ENCODE measurements at regions not wholly inside any gene's neighbourhood (a gene's known extent, or its start where the extent isn't known, plus 50 kb on each side); places are given as distances from the start of the nearest gene placed in this dataset.

GRCh38 chr22:27474711-27475547 lies 326.6 kb downstream of the MN1 start:
- H3K27me3 ChIP-seq (ENCODE audit: control insufficient read depth, insufficient read depth, low read length), result no peaks in the 10 kb centered on the region
- no peak overlapping the region for H3K4me3 ChIP-seq (ENCODE audit: low read length in 3 of 3)
- no peaks in the 10 kb centered on the region for H3K4me1 ChIP-seq (ENCODE audit: control insufficient read depth in 2 of 3, insufficient read depth in 2 of 3, low read depth in 1 of 3, low read length in 3 of 3)
- H3K9me3 ChIP-seq (ENCODE audit: control insufficient read depth in 2 of 3, insufficient read depth in 1 of 3, low read length in 3 of 3), result no peaks in the 10 kb centered on the region
- DNase-seq, result peak in 1 of 5 donors; percentile 60
- no peak for TF ChIP-seq CTCF (IDR thresholded peaks at IDR 0.05; ENCODE audit: borderline replicate concordance, extremely low read depth, insufficient read depth)
- FAIRE-seq, result no peak
- no peak overlapping the region for H3K9ac ChIP-seq (ENCODE audit: low read length in 3 of 3)
- H3K27ac ChIP-seq (ENCODE audit: low read depth in 2 of 2, low read length in 2 of 2), result no peak overlapping the region
- intact Hi-C loops (cut with DNase I), result no loop called here
- H3K36me3 ChIP-seq (ENCODE audit: control insufficient read depth in 2 of 3, insufficient read depth in 3 of 3, low read length in 3 of 3), result no peaks in the 10 kb centered on the region

- H3K9me3 ChIP-seq (ENCODE audit: control insufficient read depth in 2 of 3, insufficient read depth in 1 of 3, low read length in 3 of 3), result no peaks in the 10 kb centered on the region
- no peak for FAIRE-seq
- no peak overlapping the region for H3K4me3 ChIP-seq (ENCODE audit: low read length in 3 of 3)
- DNase-seq, result no peak
- H3K27ac ChIP-seq (ENCODE audit: low read depth in 2 of 2, low read length in 2 of 2), result no peak overlapping the region
- intact Hi-C loops (cut with DNase I), result no loop called here
- H3K36me3 ChIP-seq (ENCODE audit: control insufficient read depth in 2 of 3, insufficient read depth in 3 of 3, low read length in 3 of 3), result no peaks in the 10 kb centered on the region
- no peak overlapping the region for H3K9ac ChIP-seq (ENCODE audit: low read length in 3 of 3)
- H3K4me1 ChIP-seq (ENCODE audit: control insufficient read depth in 2 of 3, insufficient read depth in 2 of 3, low read depth in 1 of 3, low read length in 3 of 3), result no peaks in the 10 kb centered on the region
- H3K27me3 ChIP-seq (ENCODE audit: control insufficient read depth, insufficient read depth, low read length), result no peaks in the 10 kb centered on the region
- no peak for TF ChIP-seq CTCF (IDR thresholded peaks at IDR 0.05; ENCODE audit: borderline replicate concordance, extremely low read depth, insufficient read depth)
Observed at GRCh38 chr22:27475548-27475897, 326.0 kb downstream of the MN1 start.

GRCh38 chr22:27476318-27476717 lies 325.2 kb downstream of the MN1 start:
- no peak overlapping the region for H3K9ac ChIP-seq (ENCODE audit: low read length in 3 of 3)
- intact Hi-C loops (cut with DNase I), result no loop called here

More at GRCh38 chr22:27476318-27476717, 325.2 kb downstream of the MN1 start:
- no peaks in the 10 kb centered on the region for H3K36me3 ChIP-seq (ENCODE audit: control insufficient read depth in 2 of 3, insufficient read depth in 3 of 3, low read length in 3 of 3)
- H3K9me3 ChIP-seq (ENCODE audit: control insufficient read depth in 2 of 3, insufficient read depth in 1 of 3, low read length in 3 of 3), result no peaks in the 10 kb centered on the region
- no peaks in the 10 kb centered on the region for H3K4me1 ChIP-seq (ENCODE audit: control insufficient read depth in 2 of 3, insufficient read depth in 2 of 3, low read depth in 1 of 3, low read length in 3 of 3)
- no peak for TF ChIP-seq CTCF (IDR thresholded peaks at IDR 0.05; ENCODE audit: borderline replicate concordance, extremely low read depth, insufficient read depth)
- no peak overlapping the region for H3K27ac ChIP-seq (ENCODE audit: low read depth in 2 of 2, low read length in 2 of 2)
- no peaks in the 10 kb centered on the region for H3K27me3 ChIP-seq (ENCODE audit: control insufficient read depth, insufficient read depth, low read length)
- FAIRE-seq, result no peak
- no peak overlapping the region for H3K4me3 ChIP-seq (ENCODE audit: low read length in 3 of 3)
- no peak for DNase-seq

Measured in kidney (tissue), 13 donors.